Adrenal gland (tissue), 9 donors: ENCODE measurements at regions not wholly inside any gene's neighbourhood (a gene's known extent, or its start where the extent isn't known, plus 50 kb on each side); places are given as distances from the start of the nearest gene placed in this dataset.
A peak's percentile ranks its signal among the peaks of the same experiment; 100 is the strongest.

Source experiments
- DNase-seq, 7 donors: peaks; one replicate each; pipeline ENCODE4 v3.0.0-alpha.2; 2019 to 2020
- H3K27ac ChIP-seq, 5 donors: fragments of 200-600 bp; sonication (generic) in 4 of 5; 1 replicate in 3 of 5; 2 replicates in 2 of 5; pipeline versions ENCODE4 v1.5.1 to v1.8.0; 2016 to 2020; ENCODE audit warnings: mild to moderate bottlenecking in 1 of 5
- H3K27me3 ChIP-seq: fragments of 200-600 bp; 2 replicates; pipeline ENCODE4 v1.8.0; 2021
- H3K36me3 ChIP-seq, 2 donors: fragments of 200-600 bp; replicated peaks in 1 of 2; 1 replicate in 1 of 2; 2 replicates in 1 of 2; pipeline versions ENCODE4 v1.5.1 to v1.8.0; 2018 to 2022
- H3K4me1 ChIP-seq, 2 donors: fragments of 200-600 bp; replicated peaks in 1 of 2; 1 replicate in 1 of 2; 2 replicates in 1 of 2; pipeline versions ENCODE4 v1.5.1 to v1.8.0; 2018 to 2021
- H3K4me3 ChIP-seq, 4 donors: fragments of 200-600 bp; sonication (generic) in 3 of 4; one replicate each; pipeline ENCODE4 v1.5.1; 2016 to 2018
- H3K9me3 ChIP-seq, 3 donors: fragments of 200-600 bp; sonication (generic) in 1 of 3; replicated peaks in 1 of 3; 1 replicate in 2 of 3; 2 replicates in 1 of 3; pipeline versions ENCODE4 v1.5.1 to v1.8.0; 2016 to 2021
- POLR2A ChIP-seq, 2 donors: fragments of 450-650 bp; IDR thresholded peaks; one replicate each; pipeline ENCODE4 v1.6.1; 2017; ENCODE audit warnings: antibody characterized with exemption in 2 of 2, mild to moderate bottlenecking in 2 of 2, moderate library complexity in 1 of 2
- WGBS, 4 donors: extraction: QIAGEN DNeasy Blood & Tissue Kit in 2 of 4; methylation state at CpG; one replicate each; pipeline versions ENCODE4 v1.1.5 to v1.1.7; 2013 to 2017; 5-methylcytosine and 5-hydroxymethylcytosine counted together
- intact Hi-C, 2 donors: fragments of 100-400 bp; cut with DNase I; formaldehyde crosslinking; loops; one replicate each; pipeline versions ENCODE4 v1.14.1 to v1.15.0; 2022 to 2023
- TF ChIP-seq, protein P1 (sequence below), 6 experiments: fragments of 450-650 bp in 4 of 6; fragments of 200-600 bp in 2 of 6; sonication (generic) in 1 of 6; IDR thresholded peaks; 1 replicate in 5 of 6; 2 replicates in 1 of 6; pipeline versions ENCODE4 v1.5.1 to v1.8.0; 2016 to 2021; ENCODE audit warnings: antibody characterized with exemption in 6 of 6, mild to moderate bottlenecking in 2 of 6, moderate library complexity in 1 of 6
- donor health status: healthy with polysubstance abuse.
- donor health status: Bipolar disorder and iron deficiency.
- donor health status: DM: yes; HTN: yes; CAD: no.
- donor health status: DM: no; HTN: no; CAD: no.
- donor health status: DM: no; HTN: no; CAD: no.

DNA sequence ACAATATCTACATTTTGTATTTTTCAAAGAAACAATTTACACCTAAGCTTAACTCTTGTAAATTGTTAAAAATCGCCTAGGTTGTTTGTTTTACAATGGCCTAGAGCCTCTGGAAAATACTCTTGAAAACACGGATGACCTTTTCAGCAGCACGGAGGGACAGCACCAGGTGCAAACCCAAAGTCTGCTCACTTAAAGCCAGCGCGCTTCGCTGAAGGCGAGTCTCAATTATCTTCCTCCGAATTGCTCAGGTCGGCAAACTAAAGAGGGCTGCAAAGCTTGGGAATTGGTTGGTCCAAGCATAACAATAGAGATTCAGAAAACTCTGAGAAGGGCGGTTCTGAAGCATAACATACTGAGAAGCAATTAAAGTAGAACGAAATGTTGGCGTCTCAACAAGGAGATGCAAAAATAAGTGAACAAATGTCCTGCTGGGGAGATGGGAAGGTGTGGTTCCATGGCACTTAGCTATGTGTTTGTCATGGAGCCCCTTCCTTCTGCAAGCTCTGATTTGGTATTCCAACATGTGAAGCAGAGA is 139.9 kb upstream of the PITRM1 start:
- WGBS, 4 donors = 72 to 84% (median 76%) methylated on average over 12 of the region's 12 CpGs
- H3K27ac ChIP-seq = no peak overlapping the region
- DNase-seq = no peak
- intact Hi-C loops = no loop called here
- H3K36me3 ChIP-seq = no peaks in the 10 kb centered on the region
- no peaks in the 10 kb centered on the region for H3K27me3 ChIP-seq
- TF ChIP-seq, protein P1, sequence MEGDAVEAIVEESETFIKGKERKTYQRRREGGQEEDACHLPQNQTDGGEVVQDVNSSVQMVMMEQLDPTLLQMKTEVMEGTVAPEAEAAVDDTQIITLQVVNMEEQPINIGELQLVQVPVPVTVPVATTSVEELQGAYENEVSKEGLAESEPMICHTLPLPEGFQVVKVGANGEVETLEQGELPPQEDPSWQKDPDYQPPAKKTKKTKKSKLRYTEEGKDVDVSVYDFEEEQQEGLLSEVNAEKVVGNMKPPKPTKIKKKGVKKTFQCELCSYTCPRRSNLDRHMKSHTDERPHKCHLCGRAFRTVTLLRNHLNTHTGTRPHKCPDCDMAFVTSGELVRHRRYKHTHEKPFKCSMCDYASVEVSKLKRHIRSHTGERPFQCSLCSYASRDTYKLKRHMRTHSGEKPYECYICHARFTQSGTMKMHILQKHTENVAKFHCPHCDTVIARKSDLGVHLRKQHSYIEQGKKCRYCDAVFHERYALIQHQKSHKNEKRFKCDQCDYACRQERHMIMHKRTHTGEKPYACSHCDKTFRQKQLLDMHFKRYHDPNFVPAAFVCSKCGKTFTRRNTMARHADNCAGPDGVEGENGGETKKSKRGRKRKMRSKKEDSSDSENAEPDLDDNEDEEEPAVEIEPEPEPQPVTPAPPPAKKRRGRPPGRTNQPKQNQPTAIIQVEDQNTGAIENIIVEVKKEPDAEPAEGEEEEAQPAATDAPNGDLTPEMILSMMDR (IDR thresholded peaks at IDR 0.05) = no peak
- TF ChIP-seq POLR2A (IDR thresholded peaks at IDR 0.05) = no peak
- H3K9me3 ChIP-seq = no peaks in the 10 kb centered on the region
- H3K4me3 ChIP-seq = no peak overlapping the region
- H3K4me1 ChIP-seq = no peaks in the 10 kb centered on the region

DNA sequence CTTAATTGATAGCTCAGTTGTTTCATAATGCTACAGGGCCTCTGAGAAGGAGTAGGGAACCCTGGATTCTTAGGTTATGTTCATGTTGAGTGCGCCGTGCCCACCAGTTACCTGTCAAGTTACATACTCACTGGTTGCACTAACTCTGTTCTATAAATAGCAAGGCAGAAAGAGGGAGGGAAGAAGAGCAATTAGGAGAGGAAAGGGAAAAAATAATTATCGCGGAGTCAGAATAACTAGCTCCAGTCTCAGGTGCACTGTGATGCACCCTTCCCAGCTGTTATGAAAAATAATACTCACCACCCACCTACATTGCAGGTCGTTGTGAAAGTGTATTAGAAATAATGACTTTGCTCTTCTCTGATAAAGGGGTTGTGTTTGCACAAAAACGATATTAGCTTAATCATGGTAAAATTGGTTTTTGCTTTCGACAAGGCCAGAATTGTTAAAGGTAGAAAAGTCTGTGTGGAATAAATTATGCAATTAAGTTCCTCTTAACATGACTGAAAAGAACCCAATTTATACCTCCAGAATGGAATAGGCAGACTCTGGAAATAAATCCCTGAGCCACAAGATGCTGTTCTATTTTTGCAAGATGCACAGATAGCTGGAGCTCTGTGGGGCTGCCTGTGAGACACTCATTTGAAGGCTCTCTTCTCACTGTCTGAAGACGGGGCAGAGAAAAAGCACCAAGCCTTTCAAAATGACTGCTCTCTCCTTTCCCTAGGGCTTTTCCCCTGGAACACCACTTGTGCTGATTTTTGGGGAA is 137.6 kb upstream of the PITRM1 start:
- no peak for DNase-seq
- no peak overlapping the region for H3K4me3 ChIP-seq
- H3K27me3 ChIP-seq = no peaks in the 10 kb centered on the region
- H3K4me1 ChIP-seq = no peaks in the 10 kb centered on the region
- TF ChIP-seq POLR2A (IDR thresholded peaks at IDR 0.05) = no peak
- TF ChIP-seq, protein P1 (IDR thresholded peaks at IDR 0.05) = no peak
- 69 to 87% (median 74%) methylated on average over 7 to 8 of the region's 8 CpGs for WGBS, 4 donors
- no peaks in the 10 kb centered on the region for H3K36me3 ChIP-seq
- no peak overlapping the region for H3K27ac ChIP-seq
- H3K9me3 ChIP-seq = no peaks in the 10 kb centered on the region
- intact Hi-C loops = no loop called here

DNA sequence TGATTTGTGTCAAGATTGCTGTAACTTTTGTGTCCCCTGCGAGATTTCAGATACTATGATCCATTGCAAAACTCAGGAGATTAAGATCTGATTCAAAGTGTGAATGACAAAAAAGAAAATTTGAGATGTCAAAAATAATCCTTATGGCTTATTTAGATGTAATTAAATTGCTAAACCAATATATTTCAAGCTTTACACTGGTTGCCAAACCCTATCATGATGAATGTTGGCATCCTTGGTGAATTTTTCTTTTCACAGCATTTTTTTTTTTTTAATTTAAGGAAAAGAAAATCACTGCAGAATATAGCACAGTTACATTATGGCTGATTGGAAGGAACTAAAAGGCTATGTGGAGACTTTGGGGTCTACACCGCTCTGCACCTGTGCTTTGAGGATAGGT is 133.5 kb upstream of the PITRM1 start:
- Histone ChIP-seq H3K4me3 (no peak overlapping the region), H3K27ac (no peak overlapping the region), H3K36me3 (no peaks in the 10 kb centered on the region), H3K9me3 (no peaks in the 10 kb centered on the region), H3K27me3 (no peaks in the 10 kb centered on the region), H3K4me1 (no peaks in the 10 kb centered on the region)
- DNase-seq = no peak
- 86 to 92% (median 88%) methylated on average over 2 of the region's 2 CpGs for WGBS, 4 donors
- intact Hi-C loops = no loop called here
- TF ChIP-seq, protein P1 (IDR thresholded peaks at IDR 0.05) = no peak
- TF ChIP-seq POLR2A (IDR thresholded peaks at IDR 0.05) = no peak

DNA sequence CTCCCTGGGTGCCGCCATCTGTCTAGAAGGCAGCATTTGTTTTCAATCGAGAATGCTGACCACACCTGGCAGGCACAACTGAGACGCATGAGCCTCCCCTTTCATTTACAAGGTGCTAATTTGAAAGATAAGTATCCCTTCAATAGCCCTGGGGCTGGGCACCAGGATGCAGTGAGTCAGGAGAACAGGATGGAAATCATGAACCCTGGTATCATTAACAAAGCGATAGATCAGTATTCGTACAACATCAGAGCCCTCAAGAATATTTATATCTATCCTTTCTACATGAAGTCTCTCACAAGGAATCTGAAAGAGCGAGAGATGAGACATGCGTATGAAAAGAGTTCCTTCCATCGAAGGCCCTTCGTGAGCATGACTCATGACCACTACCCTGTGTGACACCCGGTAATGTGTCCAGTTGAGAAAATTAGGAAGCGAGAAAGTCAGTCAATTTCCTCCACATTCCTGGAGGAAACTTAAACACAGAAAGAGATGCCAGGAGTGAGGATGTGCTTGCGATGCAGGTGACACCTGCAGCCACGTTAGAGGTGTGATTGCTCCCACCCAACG is 123.1 kb upstream of the PITRM1 start:
- TF ChIP-seq, protein P1 (IDR thresholded peaks at IDR 0.05) = no peak
- no peak for TF ChIP-seq POLR2A (IDR thresholded peaks at IDR 0.05)
- intact Hi-C loops = no loop called here
- 84 to 91% (median 87%) methylated on average over 14 of the region's 14 CpGs for WGBS, 4 donors

More for the DNA sequence above, 123.1 kb upstream of the PITRM1 start:
- DNase-seq = peak in 1 of 7 donors; percentile 24
- no peaks in the 10 kb centered on the region for H3K36me3 ChIP-seq
- H3K27me3 ChIP-seq = no peaks in the 10 kb centered on the region
- H3K4me3 ChIP-seq = no peak overlapping the region
- no peak overlapping the region for H3K27ac ChIP-seq
- H3K9me3 ChIP-seq = no peaks in the 10 kb centered on the region
- H3K4me1 ChIP-seq = no peaks in the 10 kb centered on the region
